HG03354 (cell line): ENCODE measurements at regions not wholly inside any gene's neighbourhood (a gene's known extent, or its start where the extent isn't known, plus 50 kb on each side); places are given as distances from the start of the nearest gene placed in this dataset.

Source experiments
- ATAC-seq: cut with Tn5 transposase; IDR thresholded peaks from one replicate; pipeline ENCODE4 v1.9.1; 2021; ENCODE audit warnings: mild to moderate bottlenecking; ENCODE audit not compliant: unreplicated experiment, poor library complexity, severe bottlenecking

DNA sequence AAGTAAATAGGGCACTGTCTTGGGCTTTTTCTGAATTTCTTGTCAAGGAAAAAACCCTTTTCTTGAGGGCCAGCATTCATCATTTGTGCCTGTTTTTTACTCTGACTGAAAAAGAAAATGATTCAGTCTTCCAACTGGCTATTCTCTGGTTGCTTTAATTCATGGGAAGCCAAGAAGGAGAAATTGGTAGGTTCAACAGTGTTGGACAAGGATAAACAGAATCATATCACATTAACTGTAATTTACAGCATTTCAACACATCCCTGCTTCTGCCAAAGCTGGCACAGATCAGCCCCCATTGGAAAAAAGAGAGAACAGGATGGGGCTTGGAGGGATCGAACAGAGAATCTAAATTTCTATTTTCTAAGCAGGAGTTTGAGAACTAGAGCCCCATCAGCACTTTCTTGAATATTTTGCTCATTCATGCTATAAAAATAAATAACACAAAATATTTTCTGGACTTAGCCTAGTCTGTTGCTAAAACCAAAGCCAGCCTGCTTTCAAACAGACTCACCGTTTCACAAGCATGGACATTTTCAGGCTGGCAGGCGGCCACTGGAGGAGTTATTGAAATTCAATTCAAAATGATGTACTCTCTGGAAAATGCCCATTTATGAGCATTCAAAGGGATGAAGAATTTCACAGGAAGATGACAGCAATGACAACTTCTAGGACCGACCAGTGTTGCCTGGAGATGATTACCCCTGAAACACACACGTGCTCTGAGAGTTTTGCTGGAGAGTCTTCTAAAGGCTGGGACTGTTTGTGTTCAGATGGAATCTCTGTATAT is 181.2 kb downstream of the WNT5A start:
- no peak for ATAC-seq

DNA sequence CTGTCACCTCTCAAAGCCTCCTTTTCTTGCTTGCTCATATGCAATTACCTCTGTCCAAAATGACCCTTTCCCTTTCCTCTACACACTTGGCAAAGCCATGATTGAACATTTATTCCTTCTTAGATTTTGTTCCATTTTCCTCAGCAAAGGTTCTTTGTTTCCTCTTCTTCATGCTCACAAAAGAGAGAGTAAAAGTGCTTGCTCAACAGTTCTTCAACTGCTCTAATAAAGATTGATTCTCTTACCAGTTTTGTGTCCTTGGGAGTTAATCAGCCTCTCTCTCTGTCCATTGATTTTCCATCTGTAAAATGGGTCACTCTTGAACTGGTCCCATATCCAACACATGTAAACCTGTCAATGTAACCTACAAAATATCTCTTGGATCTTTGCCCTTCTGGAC is 186.4 kb downstream of the WNT5A start:
- no peak for ATAC-seq

DNA sequence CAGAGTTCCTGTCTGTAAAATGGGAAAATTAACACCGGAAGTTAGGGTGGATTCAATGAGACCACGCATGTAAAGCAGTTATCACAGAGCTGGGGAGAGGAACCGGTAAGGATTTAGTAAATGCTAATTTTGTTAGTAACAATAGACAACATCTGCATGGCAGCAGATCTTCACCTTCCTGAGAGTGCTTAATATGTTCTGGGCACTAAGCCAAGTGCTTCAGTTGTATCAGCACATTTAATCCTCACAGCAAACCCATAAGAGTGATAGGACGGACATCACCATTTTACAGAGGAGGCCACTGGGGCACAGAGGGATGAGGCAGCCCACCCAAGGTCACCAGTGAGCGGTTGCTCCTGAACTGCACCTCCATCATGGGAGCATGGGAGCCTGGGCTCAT is 189.4 kb downstream of the WNT5A start:
- ATAC-seq, result no peak

DNA sequence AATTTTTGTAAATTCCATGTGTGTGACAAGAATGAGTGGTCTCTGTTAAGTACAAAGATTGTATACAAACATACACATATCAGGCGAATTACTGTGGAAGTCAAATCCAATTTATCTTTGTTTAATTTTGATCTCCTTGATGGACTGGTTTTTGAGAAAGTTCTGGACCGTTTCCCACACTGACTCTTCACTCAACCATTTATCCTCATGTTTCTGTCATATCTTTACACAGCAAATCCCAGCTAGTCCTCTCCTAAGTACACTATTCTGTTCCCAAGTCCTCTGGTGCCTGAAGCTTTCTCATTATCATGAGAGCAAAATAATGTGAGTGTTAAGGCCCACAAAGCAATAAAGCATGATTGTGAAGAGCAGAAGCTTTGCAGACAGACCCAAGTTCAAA is 189.9 kb downstream of the WNT5A start:
- no peak for ATAC-seq

DNA sequence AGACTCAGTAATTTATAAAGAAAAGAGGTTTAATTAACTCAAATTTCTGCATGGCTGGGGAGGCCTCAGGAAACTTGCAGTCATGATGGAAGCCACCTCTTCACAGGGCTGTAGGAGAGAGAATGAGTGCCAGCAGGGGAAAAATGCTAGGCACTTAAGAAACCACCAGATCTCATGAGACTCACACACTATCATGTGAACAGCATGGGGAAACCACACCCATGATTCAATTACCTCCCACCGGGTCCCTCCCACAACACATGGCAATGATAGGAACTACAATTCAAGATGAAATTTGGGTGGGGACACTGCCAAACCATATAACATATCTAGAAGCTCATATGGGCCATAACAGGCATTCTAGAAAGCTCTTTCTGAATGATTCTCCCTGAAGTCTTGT is 190.3 kb downstream of the WNT5A start:
- no peak for ATAC-seq

DNA sequence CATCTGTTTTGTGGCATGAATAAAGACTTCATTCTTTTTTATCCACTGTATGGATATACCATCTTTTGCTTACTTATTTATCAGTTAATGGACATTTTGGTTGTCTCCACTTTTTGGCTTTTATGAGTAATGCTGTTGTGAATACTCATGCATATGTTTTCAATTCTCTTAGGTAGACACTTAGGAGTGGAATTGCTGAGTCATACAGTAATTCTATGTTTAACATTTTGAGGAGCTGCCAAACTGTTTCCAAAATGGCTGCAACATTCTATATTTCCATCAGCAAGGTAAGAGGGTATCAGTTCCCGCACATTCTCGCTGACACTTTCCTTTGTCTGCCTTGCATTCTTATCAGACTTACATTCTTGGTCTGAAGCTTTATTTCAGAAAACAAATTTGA is 191.1 kb downstream of the WNT5A start:
- ATAC-seq, result no peak

DNA sequence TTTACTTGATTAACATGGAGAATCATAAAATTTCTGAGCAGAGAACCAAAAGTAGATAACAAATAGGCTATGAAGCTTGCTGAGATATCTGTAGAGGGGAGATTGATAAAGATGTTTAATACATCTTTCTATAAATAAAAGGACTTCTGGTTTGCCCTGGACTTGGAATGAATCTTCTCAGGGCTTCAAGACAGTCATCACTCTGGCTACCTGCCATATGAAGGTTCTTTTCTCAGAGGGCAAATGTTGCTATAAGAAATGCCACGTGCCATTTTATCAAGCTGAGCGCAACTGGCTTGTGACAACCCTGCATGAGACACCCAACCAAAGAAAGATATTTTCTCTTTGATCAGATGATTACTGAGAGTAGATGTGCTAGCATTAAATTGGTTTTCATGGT is 192.5 kb downstream of the WNT5A start:
- ATAC-seq, result no peak

DNA sequence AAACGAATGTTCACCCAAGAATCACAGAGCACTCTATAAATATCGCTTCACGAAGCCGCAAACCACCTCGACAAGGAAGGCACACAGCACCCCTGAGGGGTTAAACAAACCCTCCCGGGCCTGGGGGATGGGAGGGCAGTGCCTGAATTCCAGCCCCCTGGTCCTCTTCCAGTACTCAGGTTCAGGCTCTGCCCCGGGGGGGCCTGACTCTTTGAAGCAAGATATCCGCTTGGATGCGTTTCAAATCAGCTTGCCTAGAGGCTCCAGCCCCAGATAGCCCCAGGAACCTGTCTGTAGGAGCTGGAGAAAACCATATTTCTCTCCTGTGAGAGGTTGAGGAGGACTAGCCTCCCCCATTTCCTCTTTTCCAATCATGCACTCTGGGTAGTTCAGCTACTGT is 194.7 kb downstream of the WNT5A start:
- ATAC-seq, result no peak

DNA sequence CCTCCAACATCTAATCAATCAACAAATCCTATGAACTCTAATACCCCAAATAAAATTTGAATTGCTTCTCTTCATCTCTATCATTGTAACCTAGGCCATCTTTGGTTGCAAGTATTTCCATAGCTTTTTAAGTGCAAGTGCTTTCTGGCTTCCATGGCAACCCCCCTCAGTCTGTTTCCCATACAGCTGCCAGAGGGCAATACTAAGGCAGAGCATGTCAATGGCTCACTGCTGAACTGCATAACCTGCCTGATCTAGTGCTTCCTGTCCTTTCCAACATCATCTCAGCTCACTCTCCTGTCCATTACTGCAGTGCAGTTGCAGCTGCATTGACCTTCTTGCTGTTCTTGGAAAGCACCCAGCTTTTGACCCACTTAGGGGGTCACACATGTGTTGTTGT is 198.4 kb downstream of the WNT5A start:
- ATAC-seq, result no peak

DNA sequence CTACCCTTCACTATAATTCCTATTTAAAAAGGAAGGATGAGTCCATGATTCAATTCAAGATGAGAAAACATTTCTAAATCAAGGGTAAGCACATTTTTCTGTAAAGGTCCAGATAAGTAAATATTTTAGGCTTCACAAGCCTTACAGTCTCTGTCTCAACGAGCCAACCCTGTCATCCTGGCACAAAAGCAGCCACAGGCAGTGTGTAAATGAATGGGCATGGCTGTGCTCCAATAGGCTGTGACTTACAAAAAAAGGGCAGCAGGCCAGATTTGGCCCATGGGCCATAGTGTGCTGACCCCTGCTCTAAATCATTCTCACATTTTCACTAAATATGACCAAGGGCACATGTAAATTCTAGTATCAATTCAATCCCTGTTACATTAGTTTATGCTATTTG is 200.4 kb downstream of the WNT5A start:
- no peak for ATAC-seq

DNA sequence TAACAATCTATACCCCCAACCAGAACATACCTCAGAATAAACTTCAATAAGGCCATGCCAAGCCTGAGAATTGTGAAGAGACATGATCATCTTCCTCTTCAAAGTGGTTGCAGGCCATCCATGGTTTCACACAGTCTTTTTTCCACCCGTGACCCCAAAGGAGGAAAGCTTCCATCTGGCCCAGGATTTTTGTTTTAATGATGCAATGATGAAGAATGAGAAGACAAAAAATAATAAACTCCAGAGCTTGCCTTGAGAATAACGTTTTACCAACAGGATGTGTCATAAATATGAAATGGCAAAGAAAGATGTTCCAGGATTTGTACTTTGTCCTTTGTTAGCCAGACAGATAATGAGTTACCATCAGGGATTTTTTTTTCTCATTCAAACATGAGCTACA is 201.9 kb downstream of the WNT5A start:
- no peak for ATAC-seq

DNA sequence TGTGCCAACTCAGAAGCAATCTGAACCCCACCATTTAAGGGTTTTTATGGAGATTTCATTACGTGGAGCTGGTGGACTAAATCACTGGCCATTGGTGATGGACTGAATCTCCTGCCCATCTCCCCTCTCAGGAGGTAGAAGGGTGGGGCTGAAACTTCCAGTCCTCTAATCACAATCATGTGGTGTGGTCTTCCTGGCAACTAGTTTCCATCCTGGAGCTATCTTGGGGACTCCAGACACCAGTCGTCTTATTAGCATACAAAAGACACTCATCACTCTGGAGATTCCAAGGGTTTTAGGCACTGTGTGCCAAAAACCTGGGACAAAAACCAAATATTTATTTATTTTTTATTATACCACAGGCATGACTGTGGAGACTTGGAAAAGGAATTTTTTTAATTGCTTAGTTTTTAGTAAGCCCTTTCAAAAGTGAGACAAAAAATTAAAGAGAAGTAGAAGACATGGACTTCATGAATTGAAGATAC is 203.6 kb downstream of the WNT5A start:
- no peak for ATAC-seq

DNA sequence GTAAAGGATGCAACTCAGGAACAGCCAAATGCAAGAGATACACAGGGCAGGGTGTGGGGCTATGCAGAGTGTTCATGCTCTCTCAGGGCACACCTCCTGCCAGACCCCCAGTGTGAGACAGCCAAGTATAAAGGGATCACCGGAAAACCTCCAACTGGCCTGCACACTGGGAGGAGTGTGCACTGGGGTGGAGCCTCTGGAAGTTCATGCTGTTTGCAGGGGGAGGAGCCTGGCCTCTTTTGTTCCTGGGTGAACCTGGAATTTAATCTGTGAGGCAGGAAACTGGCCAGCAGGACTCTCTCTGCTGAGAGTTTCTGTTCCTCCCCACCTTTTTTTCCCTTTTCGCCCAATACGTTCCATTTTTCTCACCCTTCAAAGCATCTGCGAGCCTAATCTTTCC is 204.1 kb downstream of the WNT5A start:
- ATAC-seq, result no peak

DNA sequence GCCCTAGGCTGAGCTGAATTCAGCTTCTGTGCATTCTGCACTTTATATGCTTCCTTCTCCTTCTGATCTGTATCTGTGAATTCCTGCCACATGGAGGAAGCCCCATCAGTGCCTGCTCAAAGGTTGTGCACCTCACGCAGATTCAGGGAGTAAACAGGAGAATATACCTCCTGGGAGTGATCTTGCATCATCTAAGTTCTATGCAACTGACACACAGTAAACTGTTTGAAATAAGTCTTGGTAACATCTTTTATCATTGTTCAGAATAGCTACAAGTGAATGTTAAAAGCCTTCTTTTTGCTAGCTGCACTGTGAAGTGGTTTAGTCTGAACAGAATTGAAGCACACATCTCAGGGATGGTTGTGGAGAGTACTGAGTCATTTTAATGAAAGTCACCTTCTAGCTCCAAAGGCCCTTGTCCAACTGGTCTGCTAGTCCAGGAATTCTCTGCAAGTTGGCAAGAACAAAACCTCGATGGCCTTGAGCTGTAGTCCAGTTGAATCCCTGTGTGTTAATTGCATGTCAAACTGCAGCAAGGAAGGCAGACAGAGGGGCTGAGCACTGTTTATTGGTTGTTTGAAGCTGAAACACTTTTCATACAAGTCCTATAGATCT is 215.0 kb downstream of the WNT5A start:
- ATAC-seq, result no peak

DNA sequence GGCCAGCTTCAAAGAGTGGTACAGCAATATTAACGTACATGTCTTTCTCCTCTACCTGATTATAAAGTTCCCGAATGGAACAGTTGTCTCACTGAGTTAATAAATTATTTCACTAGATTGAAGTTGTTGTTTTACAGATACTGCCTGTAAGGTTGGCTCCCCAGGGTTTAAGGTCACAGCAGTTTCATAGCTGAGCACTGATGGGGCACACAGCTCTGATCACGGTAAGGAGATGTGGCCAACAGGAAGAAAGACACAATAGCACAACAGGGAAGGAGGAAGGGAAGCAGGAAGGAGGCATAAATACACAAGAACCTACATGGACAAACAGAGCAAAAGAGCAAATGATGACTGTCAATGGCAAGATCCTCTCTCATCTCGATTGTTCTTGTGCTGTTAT is 215.6 kb downstream of the WNT5A start:
- ATAC-seq, result no peak

DNA sequence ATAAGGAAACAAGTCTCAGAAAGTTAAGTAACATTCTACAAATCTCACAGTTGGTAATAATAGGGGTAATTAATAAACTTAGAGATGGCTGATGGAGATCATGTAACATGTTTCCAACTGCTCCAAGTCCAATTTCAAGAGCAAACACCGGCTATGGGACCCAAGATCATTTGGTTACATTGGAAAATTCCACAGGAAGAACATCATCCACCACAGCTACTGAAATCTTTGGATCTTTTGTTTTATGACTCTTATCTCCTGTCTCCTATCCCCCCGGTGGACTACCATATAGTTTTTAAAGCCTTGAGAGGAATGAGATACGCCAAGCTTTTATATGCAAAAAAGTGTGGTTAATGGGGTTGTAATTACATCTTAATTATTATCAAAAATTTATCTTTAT is 216.1 kb downstream of the WNT5A start:
- ATAC-seq, result no peak

DNA sequence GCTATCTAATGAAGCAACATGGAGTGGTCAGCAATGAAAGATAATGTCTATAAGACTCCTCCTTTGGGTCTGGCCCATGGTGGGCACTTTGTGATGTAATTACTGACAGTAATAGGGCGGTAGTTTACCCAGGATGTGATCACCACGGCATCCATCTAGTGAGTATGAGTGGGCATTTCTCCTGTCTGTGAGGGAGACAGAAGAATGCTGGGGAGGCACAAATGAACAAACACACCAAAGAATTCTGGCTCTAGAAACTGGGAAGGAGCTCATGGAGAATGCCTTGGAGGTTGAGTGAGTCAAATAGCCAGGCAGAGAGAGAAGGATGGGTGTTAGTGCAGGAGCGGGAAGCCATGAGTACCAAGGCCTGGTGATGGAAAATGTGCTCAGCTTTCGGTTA is 217.5 kb downstream of the WNT5A start:
- ATAC-seq, result no peak

DNA sequence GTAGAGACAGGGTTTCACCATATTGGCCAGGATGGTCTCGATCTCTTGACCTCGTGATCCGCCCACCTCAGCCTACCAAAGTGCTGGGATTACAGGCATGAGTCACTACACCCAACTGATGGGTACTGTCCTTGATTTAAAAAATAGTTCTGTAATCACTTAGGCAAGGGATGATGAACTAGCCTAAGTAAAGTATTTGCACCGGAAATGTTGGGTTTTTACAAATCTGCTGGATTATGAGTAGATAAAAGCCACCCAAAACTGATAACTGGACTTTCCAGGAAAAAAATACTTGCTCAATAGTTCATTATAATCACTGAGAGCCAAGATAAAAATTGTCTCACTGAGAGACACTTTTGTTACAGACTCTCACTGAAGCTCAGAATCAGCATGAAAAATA is 218.0 kb downstream of the WNT5A start:
- ATAC-seq, result no peak

DNA sequence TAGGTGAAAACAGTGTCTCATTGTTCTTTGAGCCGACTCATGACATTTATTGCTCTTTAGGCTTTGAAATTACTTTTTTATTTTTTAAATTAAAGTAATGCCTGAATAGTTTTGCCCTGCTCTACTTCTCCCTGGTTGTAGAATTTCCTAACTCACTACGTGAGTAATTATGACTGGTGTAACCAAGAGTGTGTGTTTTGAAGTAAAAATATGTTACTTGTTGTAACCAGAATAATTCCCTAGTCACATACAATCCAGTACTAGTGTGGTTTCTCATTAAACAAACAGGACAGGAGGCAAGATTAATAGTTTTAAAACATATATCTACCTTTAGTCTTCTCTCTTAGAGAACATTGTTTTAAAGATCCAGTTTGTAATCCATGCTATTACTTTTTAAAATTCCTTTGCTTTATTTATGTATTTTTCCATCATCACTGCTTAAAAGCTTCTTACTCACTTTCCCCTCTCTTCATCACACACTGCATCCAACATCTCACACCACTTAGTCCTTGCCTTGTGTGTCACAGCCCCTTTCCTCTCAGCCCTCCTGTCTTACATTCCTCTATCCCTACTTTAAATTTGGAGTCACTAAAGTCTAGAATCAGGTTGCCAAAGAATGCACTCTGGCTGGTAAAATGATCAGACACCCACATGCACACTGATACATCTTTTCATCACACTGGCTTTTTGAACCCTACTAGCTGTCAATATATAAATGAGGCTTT is 219.7 kb downstream of the WNT5A start:
- ATAC-seq, result no peak

DNA sequence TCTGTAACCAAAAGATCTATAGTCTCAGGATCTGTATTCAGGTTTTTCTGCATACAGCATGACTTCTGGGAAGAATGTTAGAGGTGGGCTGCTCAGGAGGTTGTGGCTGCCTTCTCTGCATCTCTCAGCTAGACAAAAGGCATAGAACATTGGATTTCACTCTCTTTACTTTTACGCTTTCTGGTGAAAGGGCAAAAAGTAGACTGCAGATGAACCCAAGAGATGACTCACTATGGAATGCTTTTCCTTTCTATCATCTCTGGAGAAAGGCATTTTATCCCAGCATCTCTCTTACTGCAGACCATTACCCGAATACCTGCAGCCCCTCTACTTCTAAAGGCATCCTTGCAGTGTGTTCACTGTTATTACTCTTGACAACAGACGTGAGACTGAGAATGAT is 222.2 kb downstream of the WNT5A start:
- ATAC-seq, result no peak

DNA sequence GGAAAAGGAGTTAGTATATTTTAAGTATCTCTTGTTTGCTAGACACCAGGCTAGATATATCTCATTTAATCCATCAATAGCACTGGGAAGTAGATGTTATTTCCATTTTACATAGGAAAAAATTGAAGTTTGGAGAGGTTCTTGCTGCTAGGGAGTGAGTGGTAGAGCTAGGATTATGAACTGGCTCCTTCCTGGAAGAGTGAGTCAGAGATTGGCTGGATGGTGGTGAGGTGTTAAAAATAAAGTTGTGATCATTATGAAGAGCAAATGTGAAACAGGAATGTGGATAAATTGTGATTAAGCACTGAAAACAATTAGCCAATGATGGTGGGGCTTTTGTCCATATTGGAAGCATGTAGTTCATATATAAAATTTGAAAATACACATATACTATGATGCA is 234.2 kb downstream of the WNT5A start:
- ATAC-seq, result no peak
